HL-60 (cell line): ENCODE measurements at regions not wholly inside any gene's neighbourhood (a gene's known extent, or its start where the extent isn't known, plus 50 kb on each side); places are given as distances from the start of the nearest gene placed in this dataset.

Experiments used
- DNase-seq, 2 experiments: peaks; one replicate each; pipeline ENCODE4 v3.0.0-alpha.2; 2010 to 2020; ENCODE audit warnings: low read depth in 1 of 2, low spot score in 1 of 2
- H3K27ac ChIP-seq: fragments of 250-450 bp; sonication (Bioruptor Pico); replicated peaks from 2 replicates; pipeline ENCODE4 v1.5.1; 2020; ENCODE audit warnings: mild to moderate bottlenecking, moderate library complexity
- H3K27me3 ChIP-seq: fragments of 250-450 bp; sonication (Bioruptor Pico); 2 replicates; pipeline ENCODE4 v1.5.1; 2021; ENCODE audit warnings: mild to moderate bottlenecking, moderate library complexity; ENCODE audit not compliant: insufficient read depth, poor library complexity, severe bottlenecking
- H3K4me3 ChIP-seq: replicated peaks from 2 replicates; pipeline ENCODE4 v1.5.1; 2011; ENCODE audit warnings: mild to moderate bottlenecking, control low read depth, low read length; ENCODE audit not compliant: insufficient read depth
- CTCF ChIP-seq: IDR thresholded peaks from one replicate; pipeline ENCODE4 v1.5.1; 2011; ENCODE audit warnings: low read length, control low read depth, inconsistent platforms; ENCODE audit not compliant: insufficient read depth
- GABPA ChIP-seq: IDR thresholded peaks from 2 replicates; pipeline ENCODE4 v1.6.1; 2012; ENCODE audit warnings: low read depth
- POLR2AphosphoS5 ChIP-seq: IDR thresholded peaks from 2 replicates; pipeline ENCODE4 v1.6.1; 2012; ENCODE audit warnings: low read depth
- SPI1 ChIP-seq: IDR thresholded peaks from 2 replicates; pipeline ENCODE4 v1.6.1; 2012; ENCODE audit warnings: low read depth, mild to moderate bottlenecking, borderline replicate concordance
- TF ChIP-seq, protein P1 (sequence below): IDR thresholded peaks from 2 replicates; pipeline ENCODE4 v1.6.1; 2012; ENCODE audit warnings: low read depth; ENCODE audit not compliant: insufficient replicate concordance

GRCh38 chr1:102758418-102758817 is 349.9 kb downstream of the COL11A1 start:
- no peak for DNase-seq
- no peak overlapping the region for H3K27ac ChIP-seq
- no peaks in the 10 kb centered on the region for H3K27me3 ChIP-seq
- TF ChIP-seq GABPA (no peak), POLR2AphosphoS5 (no peak), SPI1 (no peak), CTCF (no peak)
- TF ChIP-seq, protein P1, sequence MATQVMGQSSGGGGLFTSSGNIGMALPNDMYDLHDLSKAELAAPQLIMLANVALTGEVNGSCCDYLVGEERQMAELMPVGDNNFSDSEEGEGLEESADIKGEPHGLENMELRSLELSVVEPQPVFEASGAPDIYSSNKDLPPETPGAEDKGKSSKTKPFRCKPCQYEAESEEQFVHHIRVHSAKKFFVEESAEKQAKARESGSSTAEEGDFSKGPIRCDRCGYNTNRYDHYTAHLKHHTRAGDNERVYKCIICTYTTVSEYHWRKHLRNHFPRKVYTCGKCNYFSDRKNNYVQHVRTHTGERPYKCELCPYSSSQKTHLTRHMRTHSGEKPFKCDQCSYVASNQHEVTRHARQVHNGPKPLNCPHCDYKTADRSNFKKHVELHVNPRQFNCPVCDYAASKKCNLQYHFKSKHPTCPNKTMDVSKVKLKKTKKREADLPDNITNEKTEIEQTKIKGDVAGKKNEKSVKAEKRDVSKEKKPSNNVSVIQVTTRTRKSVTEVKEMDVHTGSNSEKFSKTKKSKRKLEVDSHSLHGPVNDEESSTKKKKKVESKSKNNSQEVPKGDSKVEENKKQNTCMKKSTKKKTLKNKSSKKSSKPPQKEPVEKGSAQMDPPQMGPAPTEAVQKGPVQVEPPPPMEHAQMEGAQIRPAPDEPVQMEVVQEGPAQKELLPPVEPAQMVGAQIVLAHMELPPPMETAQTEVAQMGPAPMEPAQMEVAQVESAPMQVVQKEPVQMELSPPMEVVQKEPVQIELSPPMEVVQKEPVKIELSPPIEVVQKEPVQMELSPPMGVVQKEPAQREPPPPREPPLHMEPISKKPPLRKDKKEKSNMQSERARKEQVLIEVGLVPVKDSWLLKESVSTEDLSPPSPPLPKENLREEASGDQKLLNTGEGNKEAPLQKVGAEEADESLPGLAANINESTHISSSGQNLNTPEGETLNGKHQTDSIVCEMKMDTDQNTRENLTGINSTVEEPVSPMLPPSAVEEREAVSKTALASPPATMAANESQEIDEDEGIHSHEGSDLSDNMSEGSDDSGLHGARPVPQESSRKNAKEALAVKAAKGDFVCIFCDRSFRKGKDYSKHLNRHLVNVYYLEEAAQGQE: no peak
- no peak overlapping the region for H3K4me3 ChIP-seq

DNA sequence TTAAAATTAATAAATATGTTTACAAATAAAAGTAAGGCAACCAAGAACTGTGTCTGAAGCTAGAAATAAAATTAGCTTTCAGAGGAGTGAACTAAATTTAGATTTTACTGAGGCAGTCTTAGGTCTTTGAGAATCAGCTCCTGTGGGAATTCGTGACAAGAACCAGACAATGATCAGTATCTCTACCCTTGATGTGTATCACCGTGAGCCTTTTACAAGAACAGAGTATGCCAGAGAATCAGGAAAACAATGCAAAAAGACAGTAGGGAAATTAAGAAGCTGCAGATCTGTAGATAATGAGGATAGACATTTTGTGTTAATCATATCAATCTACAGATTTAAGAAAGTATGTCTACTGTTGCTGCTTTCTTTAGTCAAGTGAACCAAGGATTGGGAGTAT is 351.0 kb downstream of the COL11A1 start:
- H3K27ac ChIP-seq: no peak overlapping the region
- TF ChIP-seq POLR2AphosphoS5 (no peak), SPI1 (no peak), GABPA (no peak), CTCF (no peak)
- TF ChIP-seq, protein P1: no peak
- DNase-seq: no peak

GRCh38 chr1:102751111-102751510 is 357.2 kb downstream of the COL11A1 start:
- Histone ChIP-seq H3K27ac (no peak overlapping the region), H3K27me3 (no peaks in the 10 kb centered on the region), H3K4me3 (no peak overlapping the region)
- TF ChIP-seq, protein P1: no peak
- TF ChIP-seq CTCF: no peak
- no peak for TF ChIP-seq POLR2AphosphoS5
- TF ChIP-seq SPI1: no peak
- no peak for TF ChIP-seq GABPA
- DNase-seq: no peak

More for the DNA sequence above, 351.0 kb downstream of the COL11A1 start:
- Histone ChIP-seq H3K27me3 (no peaks in the 10 kb centered on the region), H3K4me3 (no peak overlapping the region)
